GM19324 (cell line): ENCODE measurements at regions not wholly inside any gene's neighbourhood (a gene's known extent, or its start where the extent isn't known, plus 50 kb on each side); places are given as distances from the start of the nearest gene placed in this dataset.
"Not testable (repeated sequence)": the region's sequence is repeated elsewhere in the genome, so short reads cannot be mapped to it uniquely, and the experiment has no call there.

Experiments
- ATAC-seq: cut with Tn5 transposase; IDR thresholded peaks from one replicate; pipeline ENCODE4 v1.9.1; 2021; ENCODE audit warnings: mild to moderate bottlenecking, moderate library complexity; ENCODE audit not compliant: unreplicated experiment, low FRiP score

GRCh38 chr1:8149756-8150155 lies 123.6 kb upstream of the ERRFI1 start:
- ATAC-seq: not testable (repeated sequence)

GRCh38 chr1:8147956-8148355 lies 121.8 kb upstream of the ERRFI1 start:
- ATAC-seq: no peak

- ATAC-seq: no peak
These were observed 120.2 kb upstream of the ERRFI1 start for GRCh38 chr1:8146257-8146855.

DNA sequence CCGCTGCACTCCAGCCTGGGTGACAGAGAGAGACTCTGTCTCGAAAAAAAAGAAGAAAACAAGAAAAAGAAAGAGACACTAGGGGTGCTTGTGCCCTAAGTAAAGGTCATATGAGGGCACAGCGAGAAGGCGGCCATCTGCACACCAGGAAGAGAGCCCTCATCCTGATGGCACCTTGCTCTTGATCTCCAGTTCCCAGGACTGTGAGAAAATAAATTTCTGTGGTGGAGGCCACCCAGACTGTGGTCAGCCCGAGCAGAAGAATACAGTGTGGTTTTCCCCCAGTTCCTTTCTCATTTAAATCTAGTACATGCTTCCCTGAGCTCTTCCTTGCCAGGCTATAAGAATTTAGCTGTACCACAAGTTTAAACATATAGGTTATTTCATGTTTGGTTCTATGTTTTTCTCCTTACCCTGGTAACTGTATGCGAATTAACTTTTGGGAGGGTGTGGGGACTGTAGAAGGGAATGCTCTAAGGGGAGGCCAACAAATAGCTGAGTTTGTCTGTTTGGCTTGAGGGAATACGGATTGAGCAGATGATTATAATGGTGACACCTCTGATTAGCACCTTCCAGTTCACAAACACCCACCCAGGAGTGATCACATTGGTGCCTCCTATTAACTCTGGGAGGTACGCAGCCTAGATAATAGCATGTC lies 119.6 kb upstream of the ERRFI1 start:
- ATAC-seq: no peak

DNA sequence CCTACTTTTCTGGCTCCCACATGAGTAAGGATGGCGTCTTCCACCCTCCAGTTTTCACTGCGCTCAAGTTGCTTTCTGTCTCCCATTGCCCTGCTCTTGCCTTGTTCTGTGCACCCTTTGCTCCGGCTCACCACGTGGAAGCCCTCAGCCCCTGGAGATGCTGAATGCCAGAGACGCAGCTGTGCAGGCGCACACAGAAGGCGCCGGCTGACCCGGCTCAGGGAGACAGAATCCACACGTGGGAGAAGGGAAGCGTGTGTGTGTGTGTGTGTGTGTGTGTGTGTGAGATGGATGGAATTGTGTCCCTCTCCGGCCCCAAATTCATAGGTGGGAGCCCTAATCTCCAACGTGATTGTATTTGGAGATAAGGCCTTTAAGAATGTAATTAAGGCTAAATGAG lies 118.2 kb upstream of the ERRFI1 start:
- no peak for ATAC-seq

GRCh38 chr1:8142955-8143629 lies 117.0 kb upstream of the ERRFI1 start:
- ATAC-seq: no peak

GRCh38 chr1:8139941-8140340 lies 113.8 kb upstream of the ERRFI1 start:
- no peak for ATAC-seq

- ATAC-seq: no peak
These were observed 113.3 kb upstream of the ERRFI1 start for GRCh38 chr1:8139383-8139782.

GRCh38 chr1:8138673-8139072 lies 112.6 kb upstream of the ERRFI1 start:
- no peak for ATAC-seq

- no peak for ATAC-seq
These were observed 111.6 kb upstream of the ERRFI1 start for GRCh38 chr1:8137481-8138244.

DNA sequence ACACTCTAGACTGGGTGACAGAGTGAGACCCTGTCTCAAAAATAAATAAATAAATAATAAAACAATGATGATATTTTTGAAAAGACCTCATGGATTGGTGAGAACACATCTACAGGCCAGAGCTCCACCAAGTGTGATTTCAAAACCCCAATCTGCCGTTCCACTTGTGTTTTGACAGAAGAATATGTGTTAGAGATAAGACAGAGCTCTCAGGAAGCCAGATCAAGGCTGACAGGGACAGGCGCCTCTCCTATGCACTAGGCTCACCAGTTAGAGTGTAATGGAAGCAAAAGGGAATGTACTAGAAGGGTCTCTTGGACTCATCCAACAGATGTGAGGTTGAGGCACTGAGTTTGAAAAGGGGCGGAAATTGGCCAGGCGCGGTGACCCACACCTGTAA lies 110.7 kb upstream of the ERRFI1 start:
- ATAC-seq: no peak

- ATAC-seq: no peak
These were observed 109.1 kb upstream of the ERRFI1 start for GRCh38 chr1:8135250-8135649.

DNA sequence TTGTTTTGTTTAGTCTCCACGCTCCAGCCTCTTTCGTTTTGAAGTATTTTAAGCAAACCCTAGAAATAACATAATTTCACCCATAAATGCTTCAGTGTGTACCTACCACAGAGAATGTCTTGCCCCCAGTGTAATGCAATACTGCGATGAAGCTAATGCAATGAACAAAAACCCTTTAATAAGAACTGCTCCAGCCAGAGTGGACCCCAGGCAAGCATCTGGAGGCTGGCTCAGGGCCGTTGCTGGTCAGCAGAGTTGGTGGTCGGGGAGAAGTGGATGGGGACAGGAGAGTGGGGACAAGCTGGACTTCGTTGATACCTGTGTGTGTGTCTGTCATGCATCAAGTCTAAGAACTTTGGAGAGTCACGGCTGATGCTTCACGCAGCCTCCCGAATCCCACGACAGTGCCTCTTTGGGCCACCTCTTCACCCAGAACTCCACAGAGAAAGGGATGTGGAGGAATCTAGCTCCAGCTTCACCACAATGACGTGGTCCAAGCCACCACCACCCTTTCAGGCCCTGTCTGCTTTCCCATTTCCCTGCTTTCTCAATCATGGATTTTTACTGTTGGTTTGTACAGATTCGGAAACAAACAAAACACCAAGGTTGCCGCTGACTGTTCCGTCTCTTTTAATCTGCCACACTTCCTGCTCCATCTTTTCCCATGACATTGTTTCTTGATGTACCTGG lies 108.6 kb upstream of the ERRFI1 start:
- no peak for ATAC-seq

GRCh38 chr1:8133657-8134430 lies 107.7 kb upstream of the ERRFI1 start:
- ATAC-seq: no peak

DNA sequence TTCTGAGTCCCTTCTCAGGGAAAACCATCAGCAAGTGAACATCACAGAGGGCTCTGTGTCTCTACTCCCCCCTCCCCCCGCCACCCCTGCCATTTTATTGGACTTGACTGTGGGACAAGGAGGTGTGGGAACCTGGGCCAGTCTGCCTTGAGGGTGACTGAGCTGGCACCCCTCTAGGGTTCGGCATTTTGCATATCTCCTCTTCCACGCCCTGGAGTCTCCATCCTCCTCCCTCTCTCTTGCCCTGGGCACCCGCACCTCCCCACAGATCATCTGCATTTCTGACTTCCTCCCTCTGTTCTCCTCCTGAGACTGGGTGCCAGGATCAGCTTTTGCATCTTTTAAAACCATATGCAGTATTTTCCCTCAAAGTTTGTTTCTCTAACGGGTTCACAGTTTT lies 107.1 kb upstream of the ERRFI1 start:
- ATAC-seq: no peak

- no peak for ATAC-seq
These were observed 101.1 kb upstream of the ERRFI1 start for GRCh38 chr1:8127171-8127641.

GRCh38 chr1:8122477-8123407 lies 96.6 kb upstream of the ERRFI1 start:
- ATAC-seq: no peak

- no peak for ATAC-seq
These were observed 96.0 kb upstream of the ERRFI1 start for GRCh38 chr1:8122160-8122476.
